GM23248 (cell line): ENCODE measurements at regions not wholly inside any gene's neighbourhood (a gene's known extent, or its start where the extent isn't known, plus 50 kb on each side); places are given as distances from the start of the nearest gene placed in this dataset.

Source experiments
- DNase-seq: peaks from one replicate; pipeline ENCODE4 v3.0.0-alpha.2; 2015
- H2AFZ ChIP-seq: fragments of 200-600 bp; sonication (generic); 2 replicates; pipeline ENCODE4 v1.6.1; 2016; ENCODE audit warnings: antibody characterized with exemption
- H3F3A ChIP-seq: fragments of 200-600 bp; sonication (generic); 2 replicates; pipeline ENCODE4 v1.6.1; 2016; ENCODE audit warnings: mild to moderate bottlenecking, antibody characterized with exemption, mixed run types; ENCODE audit not compliant: insufficient read depth
- H3K27ac ChIP-seq: fragments of 200-600 bp; sonication (generic); 2 replicates; pipeline ENCODE4 v1.5.1; 2016; ENCODE audit warnings: mild to moderate bottlenecking
- H3K27me3 ChIP-seq: fragments of 200-600 bp; sonication (generic); replicated peaks from 2 replicates; pipeline ENCODE4 v1.6.1; 2016; ENCODE audit warnings: mild to moderate bottlenecking; ENCODE audit not compliant: insufficient read depth
- H3K36me3 ChIP-seq: fragments of 200-600 bp; sonication (generic); 2 replicates; pipeline ENCODE4 v1.6.1; 2016; ENCODE audit warnings: low read depth, mild to moderate bottlenecking
- H3K4me1 ChIP-seq: fragments of 200-600 bp; sonication (generic); 2 replicates; pipeline ENCODE4 v1.6.1; 2016; ENCODE audit warnings: mild to moderate bottlenecking; ENCODE audit not compliant: insufficient read depth
- H3K4me2 ChIP-seq: fragments of 200-600 bp; sonication (generic); one replicate; pipeline ENCODE4 v1.6.1; 2016; ENCODE audit warnings: mild to moderate bottlenecking; ENCODE audit not compliant: unreplicated experiment
- H3K4me3 ChIP-seq: fragments of 200-600 bp; sonication (generic); 2 replicates; pipeline ENCODE4 v1.5.1; 2016; ENCODE audit warnings: mild to moderate bottlenecking
- H3K79me2 ChIP-seq: fragments of 200-600 bp; sonication (generic); 2 replicates; pipeline ENCODE4 v1.6.1; 2016; ENCODE audit warnings: mild to moderate bottlenecking; ENCODE audit not compliant: insufficient read depth
- H3K9ac ChIP-seq: fragments of 200-600 bp; sonication (generic); 2 replicates; pipeline ENCODE4 v1.6.1; 2016; ENCODE audit warnings: mild to moderate bottlenecking
- H3K9me2 ChIP-seq: fragments of 200-600 bp; sonication (generic); 2 replicates; pipeline ENCODE4 v1.6.1; 2016; ENCODE audit warnings: mixed run types, mild to moderate bottlenecking, moderate library complexity; ENCODE audit not compliant: insufficient read depth
- H3K9me3 ChIP-seq: fragments of 200-600 bp; sonication (generic); one replicate; pipeline ENCODE4 v1.6.1; 2017; ENCODE audit warnings: low read depth
- H4K20me1 ChIP-seq: fragments of 200-600 bp; sonication (generic); 2 replicates; pipeline ENCODE4 v1.6.0; 2016; ENCODE audit not compliant: insufficient read depth
- EZH2 ChIP-seq: fragments of 200-600 bp; sonication (generic); IDR thresholded peaks from 2 replicates; pipeline ENCODE4 v1.6.1; 2018; ENCODE audit warnings: antibody characterized with exemption, mild to moderate bottlenecking; ENCODE audit not compliant: insufficient read depth, poor library complexity, severe bottlenecking
- EZH2phosphoT487 ChIP-seq: fragments of 200-600 bp; sonication (generic); IDR thresholded peaks from 2 replicates; pipeline ENCODE4 v1.6.1; 2018; ENCODE audit warnings: antibody characterized with exemption, moderate library complexity, mild to moderate bottlenecking, low read depth; ENCODE audit not compliant: insufficient read depth
- WGBS, 2 experiments: methylation state at CpG; one replicate each; pipeline ENCODE4 v1.1.6; 2015 to 2017; ENCODE audit warnings: low lambda C conversion rate in 2 of 2, low coverage in 1 of 2; ENCODE audit errors: missing lambda C conversion rate in 2 of 2; 5-methylcytosine and 5-hydroxymethylcytosine counted together
- in situ Hi-C: fragments of 300-500 bp; cut with MboI; formaldehyde crosslinking; loops from 2 replicates; pipeline ENCODE4 v1.15.0; 2020

DNA sequence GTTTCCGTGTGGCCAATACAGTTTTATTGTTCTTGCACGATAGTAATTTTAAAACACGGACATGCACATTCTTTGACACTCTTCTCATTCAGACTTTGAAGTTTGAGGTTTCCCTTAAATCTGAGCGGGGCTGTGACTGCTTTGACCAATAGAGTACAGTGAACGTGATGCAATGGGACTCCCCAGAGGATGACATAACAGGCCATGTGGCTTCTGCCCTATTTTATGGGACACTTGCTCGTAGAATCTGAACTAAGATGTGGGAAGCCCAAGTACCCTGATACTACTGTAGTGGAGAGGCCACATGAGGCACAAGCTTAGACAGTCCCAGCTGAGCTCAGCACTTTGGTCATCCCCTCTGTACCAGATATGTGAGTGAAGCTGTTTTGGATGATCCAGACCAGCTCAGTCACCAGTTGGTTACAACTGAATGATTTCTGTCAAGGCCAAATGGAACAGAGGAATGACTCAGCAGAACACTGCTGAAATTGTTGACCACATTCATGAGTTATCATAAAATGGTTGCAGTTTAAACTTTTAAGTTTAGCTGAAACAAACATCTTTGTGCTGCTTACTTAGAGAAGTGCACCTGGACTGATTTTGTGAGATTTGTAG, 279.4 kb downstream of the RFPL4B start:
- H3K4me2 ChIP-seq = no peak overlapping the region
- H3K36me3 ChIP-seq = no peaks in the 10 kb centered on the region
- peak overlapping the region; percentile 61 for H2AFZ ChIP-seq
- H3K9me3 ChIP-seq = no peaks in the 10 kb centered on the region
- no peaks in the 10 kb centered on the region for H3K9me2 ChIP-seq
- H3K79me2 ChIP-seq = no peaks in the 10 kb centered on the region
- no peak overlapping the region for H3K4me3 ChIP-seq
- H3K27ac ChIP-seq = peak overlapping the region; percentile 46
- DNase-seq = peak; percentile 79
- TF ChIP-seq EZH2phosphoT487 (no peak), EZH2 (no peak)
- no peaks in the 10 kb centered on the region for H3F3A ChIP-seq
- H3K9ac ChIP-seq = no peak overlapping the region
- in situ Hi-C loops = no loop called here
- no peaks in the 10 kb centered on the region for H3K27me3 ChIP-seq
- no peaks in the 10 kb centered on the region for H3K4me1 ChIP-seq
- WGBS, 2 experiments = 96 to 98% methylated on average over 6 of the region's 6 CpGs
- H4K20me1 ChIP-seq = no peaks in the 10 kb centered on the region

DNA sequence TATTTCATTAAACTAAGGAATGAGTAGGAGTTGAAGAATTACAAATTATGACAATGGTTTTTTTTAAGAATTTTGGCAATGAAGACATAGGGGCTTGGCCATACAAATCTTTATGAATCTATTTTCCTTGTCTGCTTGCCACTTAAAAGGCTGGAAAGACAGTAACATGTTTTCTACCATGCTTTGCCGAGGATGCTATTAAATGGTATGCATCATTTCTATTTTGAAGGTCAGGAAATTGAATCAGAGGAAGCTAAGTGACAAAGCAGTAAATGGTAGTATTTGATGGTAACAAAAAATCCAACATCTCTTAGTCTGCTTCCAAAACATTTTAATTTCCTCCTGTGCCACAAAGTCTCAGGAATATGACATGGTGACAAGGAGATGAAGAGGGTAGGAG, 287.2 kb downstream of the RFPL4B start:
- no peaks in the 10 kb centered on the region for H3K9me3 ChIP-seq
- H3K27me3 ChIP-seq = no peaks in the 10 kb centered on the region
- no peaks in the 10 kb centered on the region for H3K79me2 ChIP-seq
- H3K27ac ChIP-seq = no peak overlapping the region
- 39 to 42% methylated on average over 1 of the region's 1 CpG for WGBS, 2 experiments
- peak; percentile 23 for DNase-seq
- peak overlapping the region; percentile 30 for H3K4me2 ChIP-seq
- peaks cover 16% of the 10 kb centered on the region for H3K4me1 ChIP-seq
- H3F3A ChIP-seq = peaks cover 6% of the 10 kb centered on the region
- no peak overlapping the region for H3K9ac ChIP-seq
- H3K36me3 ChIP-seq = no peaks in the 10 kb centered on the region
- in situ Hi-C loops = no loop called here
- no peak for TF ChIP-seq EZH2
- TF ChIP-seq EZH2phosphoT487 = no peak
- H3K9me2 ChIP-seq = no peaks in the 10 kb centered on the region
- H4K20me1 ChIP-seq = no peaks in the 10 kb centered on the region
- H3K4me3 ChIP-seq = no peak overlapping the region
- H2AFZ ChIP-seq = peak overlapping the region; percentile 18; the same call in 1 of the 2 replicates

GRCh38 chr6:112636650-112637262, 289.6 kb downstream of the RFPL4B start:
- no peaks in the 10 kb centered on the region for H3K36me3 ChIP-seq
- 73 to 76% methylated on average over 3 of the region's 3 CpGs for WGBS, 2 experiments
- H3F3A ChIP-seq = peaks cover 14% of the 10 kb centered on the region
- no peaks in the 10 kb centered on the region for H3K79me2 ChIP-seq
- no peak overlapping the region for H3K9ac ChIP-seq
- peaks cover 37% of the 10 kb centered on the region for H3K4me1 ChIP-seq
- TF ChIP-seq EZH2 (no peak), EZH2phosphoT487 (no peak)
- H3K4me2 ChIP-seq = peak overlapping the region; percentile 50
- in situ Hi-C loops = no loop called here
- 0 out of 2 replicates have a peak overlapping the region, but pooled peaks have one; percentile 14 for H3K27ac ChIP-seq
- no peaks in the 10 kb centered on the region for H3K9me3 ChIP-seq
- H3K27me3 ChIP-seq = no peaks in the 10 kb centered on the region
- H4K20me1 ChIP-seq = no peaks in the 10 kb centered on the region
- no peaks in the 10 kb centered on the region for H3K9me2 ChIP-seq
- peak; percentile 64 for DNase-seq
- peak overlapping the region; percentile 80 for H2AFZ ChIP-seq
- H3K4me3 ChIP-seq = no peak overlapping the region

DNA sequence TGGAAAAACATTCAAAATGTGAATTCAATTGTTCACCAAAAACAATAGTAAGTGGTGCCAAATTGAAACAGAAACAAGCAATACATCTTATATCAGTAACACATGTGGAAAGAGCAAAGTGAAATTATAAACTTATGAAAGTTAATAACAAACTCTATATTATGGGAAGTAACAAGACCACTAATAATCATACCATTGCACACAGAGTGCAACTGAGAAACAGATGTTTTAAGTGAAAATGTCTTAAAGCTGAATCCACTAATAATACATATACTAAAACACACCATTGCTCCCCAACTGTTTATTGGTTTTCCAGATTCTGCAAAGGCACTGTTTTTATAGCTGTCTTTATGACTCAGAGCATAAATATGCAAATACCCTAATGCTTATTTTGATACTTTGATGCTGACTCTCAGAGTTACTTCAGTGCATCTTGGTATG, 292.3 kb downstream of the RFPL4B start:
- no peak for TF ChIP-seq EZH2
- no peak overlapping the region for H3K27ac ChIP-seq
- H3K9me3 ChIP-seq = no peaks in the 10 kb centered on the region
- H3K4me1 ChIP-seq = peaks cover 37% of the 10 kb centered on the region
- in situ Hi-C loops = no loop called here
- H3K9me2 ChIP-seq = no peaks in the 10 kb centered on the region
- H3F3A ChIP-seq = peaks cover 14% of the 10 kb centered on the region
- peak; percentile 57 for DNase-seq
- H3K27me3 ChIP-seq = no peaks in the 10 kb centered on the region
- H3K9ac ChIP-seq = no peak overlapping the region
- H2AFZ ChIP-seq = no peak overlapping the region
- no peaks in the 10 kb centered on the region for H3K79me2 ChIP-seq
- no peaks in the 10 kb centered on the region for H4K20me1 ChIP-seq
- no peaks in the 10 kb centered on the region for H3K36me3 ChIP-seq
- no peak overlapping the region for H3K4me3 ChIP-seq
- no peak overlapping the region for H3K4me2 ChIP-seq

DNA sequence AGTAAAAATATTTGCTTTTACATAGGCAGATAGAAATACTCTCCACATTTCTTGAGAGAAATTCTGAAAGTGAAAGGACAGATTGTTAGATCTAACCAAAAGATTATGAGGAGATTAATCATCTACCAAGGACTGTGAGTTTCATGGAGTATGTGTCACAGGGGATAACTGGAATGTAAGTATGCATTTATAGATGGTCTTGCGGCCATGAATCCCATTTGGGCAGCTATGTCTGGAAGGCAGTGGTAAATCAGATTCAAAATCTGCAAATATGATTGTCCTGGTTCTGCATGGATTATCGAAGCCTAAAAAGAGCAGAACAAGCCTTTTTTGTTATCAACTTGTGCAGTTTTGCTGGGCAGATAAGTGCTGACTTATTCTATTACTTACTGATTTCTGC, 293.8 kb downstream of the RFPL4B start:
- Histone ChIP-seq H3K27ac (peak overlapping the region; percentile 17), H2AFZ (no peak overlapping the region), H3K79me2 (no peaks in the 10 kb centered on the region), H3K9me2 (no peaks in the 10 kb centered on the region), H3K4me2 (peak overlapping the region; percentile 55), H3K9me3 (no peaks in the 10 kb centered on the region), H3F3A (peaks cover 14% of the 10 kb centered on the region), H4K20me1 (no peaks in the 10 kb centered on the region), H3K4me3 (peak overlapping the region; percentile 30), H3K4me1 (peaks cover 37% of the 10 kb centered on the region), H3K9ac (no peak overlapping the region), H3K36me3 (no peaks in the 10 kb centered on the region), H3K27me3 (no peaks in the 10 kb centered on the region)
- WGBS, 2 experiments = 28 to 39% methylated on average over 2 of the region's 2 CpGs
- TF ChIP-seq EZH2 (no peak), EZH2phosphoT487 (no peak)
- peak; percentile 80 for DNase-seq
- in situ Hi-C loops = no loop called here
